HAP-1 (cell line): ENCODE measurements at regions not wholly inside any gene's neighbourhood (a gene's known extent, or its start where the extent isn't known, plus 50 kb on each side); places are given as distances from the start of the nearest gene placed in this dataset.
"Not testable (repeated sequence)": the region's sequence is repeated elsewhere in the genome, so short reads cannot be mapped to it uniquely, and the experiment has no call there.

Experiments used
- DNase-seq, 2 experiments: peaks; one replicate each; pipeline ENCODE4 v3.0.0-alpha.2; 2016 to 2020; ENCODE audit warnings: low spot score in 2 of 2
- H3K27me3 ChIP-seq: fragments of 250-450 bp; sonication (Bioruptor Pico); 2 replicates; pipeline ENCODE4 v1.5.1; 2020; ENCODE audit warnings: low read depth, mild to moderate bottlenecking, moderate library complexity
- H3K36me3 ChIP-seq: fragments of 250-450 bp; sonication (Bioruptor Pico); replicated peaks from 2 replicates; pipeline ENCODE4 v1.5.1; 2020; ENCODE audit warnings: mild to moderate bottlenecking
- H3K4me1 ChIP-seq: fragments of 250-450 bp; sonication (Bioruptor Pico); 2 replicates; pipeline ENCODE4 v1.5.1; 2020; ENCODE audit warnings: mild to moderate bottlenecking
- H3K4me3 ChIP-seq: fragments of 250-450 bp; sonication (Bioruptor Pico); 2 replicates; pipeline ENCODE4 v1.5.1; 2020; ENCODE audit warnings: mild to moderate bottlenecking, moderate library complexity
- H3K9me3 ChIP-seq: fragments of 250-450 bp; sonication (Bioruptor Pico); 2 replicates; pipeline ENCODE4 v1.5.1; 2020; ENCODE audit warnings: mild to moderate bottlenecking, moderate library complexity
- in situ Hi-C: fragments of 300-500 bp; cut with MboI; formaldehyde crosslinking; loops from 3 replicates; pipeline ENCODE4 v1.14.3; 2020; ENCODE audit warnings: low sequenced_read_pairs, inconsistent platforms, mixed read lengths

DNA sequence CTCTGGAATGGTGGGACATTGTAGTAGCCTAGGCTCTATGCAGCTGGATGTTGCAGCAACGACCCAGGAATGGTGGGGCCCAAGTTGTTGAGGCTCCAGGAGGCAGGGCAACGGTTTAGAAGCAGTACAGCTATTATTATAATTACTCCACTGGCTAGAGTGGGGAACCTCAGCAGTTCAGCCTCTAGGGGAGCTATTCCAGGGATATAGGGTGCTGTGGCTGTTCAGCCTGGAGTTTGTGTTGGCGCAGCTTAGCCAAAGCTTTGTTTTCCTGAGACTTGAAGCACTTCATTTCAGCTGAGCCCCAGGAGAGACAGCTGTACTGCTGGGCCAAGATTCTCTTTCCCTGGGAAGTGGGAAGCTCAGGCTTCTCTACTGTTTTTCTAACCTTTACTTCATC lies 1023.0 kb upstream of the ATXN7L3B start:
- Histone ChIP-seq H3K4me1 (no peaks in the 10 kb centered on the region), H3K4me3 (no peak overlapping the region), H3K36me3 (no peaks in the 10 kb centered on the region), H3K9me3 (no peaks in the 10 kb centered on the region), H3K27me3 (no peaks in the 10 kb centered on the region)
- in situ Hi-C loops, result no loop called here
- DNase-seq, result peak in 1 of 2 experiments; percentile 7

DNA sequence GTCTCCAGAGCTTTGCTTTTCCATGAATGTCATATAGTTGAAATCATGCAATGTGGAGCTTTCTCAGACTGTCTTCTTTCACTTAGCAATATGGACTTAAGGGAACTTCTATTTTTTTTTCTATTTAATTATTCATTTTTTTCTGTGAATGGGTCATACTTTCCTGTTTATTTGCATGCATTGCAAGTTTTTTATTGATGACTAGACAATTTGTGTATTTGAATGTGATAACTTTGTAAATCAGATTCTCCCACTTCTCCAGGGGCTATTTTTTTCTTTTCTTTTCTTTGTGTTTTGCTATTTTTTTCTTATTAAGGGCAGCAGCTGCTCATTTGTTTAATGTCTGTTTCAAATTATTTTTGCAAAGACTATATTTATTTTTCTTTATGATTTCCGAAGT lies 1019.8 kb upstream of the ATXN7L3B start:
- no peaks in the 10 kb centered on the region for H3K9me3 ChIP-seq
- no peak overlapping the region for H3K4me3 ChIP-seq
- H3K36me3 ChIP-seq, result no peaks in the 10 kb centered on the region
- in situ Hi-C loops, result no loop called here
- no peak for DNase-seq
- H3K27me3 ChIP-seq, result no peaks in the 10 kb centered on the region
- H3K4me1 ChIP-seq, result no peaks in the 10 kb centered on the region

DNA sequence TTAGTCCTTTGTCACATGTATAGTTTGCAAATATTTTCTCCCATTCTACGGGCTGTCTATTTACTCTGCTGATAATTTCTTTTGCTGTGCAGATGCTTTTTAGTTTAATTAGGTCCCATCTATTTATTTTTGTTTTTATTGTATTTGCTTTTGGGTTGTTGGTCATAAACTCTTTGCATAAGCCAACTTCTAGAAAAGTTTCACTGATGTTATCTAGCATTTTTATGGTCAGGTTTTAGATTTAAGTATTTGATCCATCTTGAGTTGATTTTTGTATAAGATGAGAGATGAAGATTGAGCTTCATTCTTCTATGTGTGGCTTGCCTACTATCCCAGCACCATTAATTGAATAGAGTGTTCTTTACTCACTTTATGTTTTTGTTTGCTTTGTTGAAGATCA lies 1008.4 kb upstream of the ATXN7L3B start:
- in situ Hi-C loops, result no loop called here
- Histone ChIP-seq H3K36me3 (no peaks in the 10 kb centered on the region), H3K4me3 (no peak overlapping the region), H3K9me3 (no peaks in the 10 kb centered on the region), H3K27me3 (no peaks in the 10 kb centered on the region), H3K4me1 (no peaks in the 10 kb centered on the region)
- no peak for DNase-seq

DNA sequence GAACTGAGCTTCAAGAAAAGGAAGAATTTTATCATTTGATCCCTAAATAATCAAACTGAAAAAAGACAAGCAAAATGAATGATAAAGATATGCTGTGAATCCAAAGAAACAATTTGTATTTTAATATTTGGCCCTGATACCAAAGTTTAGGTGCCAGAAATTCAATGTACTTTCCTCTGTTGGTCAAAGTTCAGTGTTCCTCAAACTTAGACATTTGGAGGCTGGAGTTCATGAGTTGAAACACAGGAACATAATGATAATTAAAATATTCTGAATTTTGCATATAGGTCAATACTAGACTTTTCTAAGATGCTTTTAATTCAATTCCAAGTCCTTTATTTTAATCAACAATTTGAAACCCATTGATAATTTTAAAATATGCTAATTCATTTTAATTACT lies 1007.7 kb upstream of the ATXN7L3B start:
- H3K4me3 ChIP-seq, result no peak overlapping the region
- DNase-seq, result no peak
- H3K4me1 ChIP-seq, result no peaks in the 10 kb centered on the region
- in situ Hi-C loops, result no loop called here
- no peaks in the 10 kb centered on the region for H3K27me3 ChIP-seq
- no peaks in the 10 kb centered on the region for H3K36me3 ChIP-seq
- H3K9me3 ChIP-seq, result no peaks in the 10 kb centered on the region

DNA sequence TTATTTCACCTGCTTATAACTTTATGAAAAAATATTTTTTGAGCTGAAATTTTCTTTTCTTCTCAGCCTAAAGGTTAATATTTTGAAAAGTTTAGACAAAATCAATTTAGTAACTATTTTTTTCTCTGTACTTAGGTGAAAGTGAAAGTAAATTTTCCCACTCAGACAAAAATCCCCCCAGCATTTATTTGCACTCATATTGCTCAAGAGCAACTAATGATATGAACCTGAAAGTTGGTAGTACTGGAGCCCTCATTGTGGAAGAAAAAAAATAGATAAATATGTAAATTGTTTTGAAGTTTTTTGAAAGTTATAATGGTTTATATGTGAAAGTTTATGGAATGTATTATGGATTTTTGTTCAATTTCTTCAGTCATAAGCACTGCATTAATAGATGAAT lies 1005.9 kb upstream of the ATXN7L3B start:
- H3K4me1 ChIP-seq, result no peaks in the 10 kb centered on the region
- no peaks in the 10 kb centered on the region for H3K27me3 ChIP-seq
- no peak overlapping the region for H3K4me3 ChIP-seq
- no peak for DNase-seq
- no peaks in the 10 kb centered on the region for H3K36me3 ChIP-seq
- in situ Hi-C loops, result no loop called here
- H3K9me3 ChIP-seq, result no peaks in the 10 kb centered on the region

DNA sequence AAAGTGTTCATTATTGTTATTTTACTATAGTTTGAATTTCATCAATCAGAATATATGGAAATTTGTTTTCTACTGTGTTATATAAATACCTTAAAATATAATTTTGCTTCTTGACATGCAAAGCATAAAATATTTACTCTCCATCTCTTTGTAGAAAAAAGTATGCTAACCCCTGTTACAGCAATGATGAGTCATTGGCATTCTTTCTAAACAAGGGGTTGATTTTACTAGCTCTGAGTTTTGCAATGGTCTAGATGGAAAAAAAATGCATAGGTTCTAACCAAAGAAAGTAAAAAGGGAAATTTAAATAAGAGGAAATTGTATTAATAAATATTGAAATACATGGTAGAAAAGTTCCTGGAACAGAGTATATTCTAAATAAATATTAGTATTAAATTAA lies 990.2 kb upstream of the ATXN7L3B start:
- H3K9me3 ChIP-seq, result no peaks in the 10 kb centered on the region
- no peaks in the 10 kb centered on the region for H3K36me3 ChIP-seq
- no peak overlapping the region for H3K4me3 ChIP-seq
- no peak for DNase-seq
- no peaks in the 10 kb centered on the region for H3K4me1 ChIP-seq
- in situ Hi-C loops, result no loop called here
- H3K27me3 ChIP-seq, result no peaks in the 10 kb centered on the region

DNA sequence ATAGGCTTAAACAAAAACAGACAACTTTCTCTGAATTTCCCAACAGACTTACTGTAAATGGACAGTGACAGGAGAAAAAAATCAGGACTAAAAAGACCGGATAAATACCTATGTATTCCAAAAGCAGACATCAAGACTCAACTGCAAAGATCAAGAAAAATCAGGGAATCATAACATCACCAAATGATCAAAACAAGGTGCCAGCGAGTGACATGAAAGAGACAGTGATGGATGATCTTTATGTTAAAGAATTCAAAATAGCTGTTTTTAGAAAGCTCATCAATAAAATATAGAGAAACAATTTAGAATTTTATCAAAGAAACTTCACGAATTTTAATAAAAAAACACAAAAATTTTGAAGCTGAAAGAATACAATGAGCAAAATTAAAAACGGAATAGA lies 952.5 kb upstream of the ATXN7L3B start:
- Histone ChIP-seq H3K27me3 (no peaks in the 10 kb centered on the region), H3K4me1 (no peaks in the 10 kb centered on the region), H3K9me3 (no peaks in the 10 kb centered on the region), H3K36me3 (no peaks in the 10 kb centered on the region), H3K4me3 (no peak overlapping the region)
- in situ Hi-C loops, result no loop called here
- DNase-seq, result no peak

DNA sequence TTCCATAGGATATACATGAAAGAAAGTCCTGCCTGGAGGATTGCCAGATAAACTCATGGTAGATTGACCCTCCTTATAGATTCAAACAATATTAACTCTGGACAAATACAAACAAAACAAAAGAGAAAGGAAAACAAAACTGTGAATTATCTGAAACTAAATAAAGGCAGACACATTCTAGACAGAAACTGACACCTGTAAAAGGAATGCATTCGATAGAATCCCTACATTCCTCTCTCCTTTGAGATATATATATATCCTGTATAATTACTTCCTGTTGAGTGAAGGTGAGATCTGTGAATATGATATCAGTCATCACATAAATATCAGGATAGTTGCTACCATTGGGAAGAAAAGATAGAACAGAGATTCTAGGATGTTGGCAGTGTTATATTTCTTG lies 948.4 kb upstream of the ATXN7L3B start:
- H3K4me1 ChIP-seq, result no peaks in the 10 kb centered on the region
- H3K9me3 ChIP-seq, result no peaks in the 10 kb centered on the region
- no peaks in the 10 kb centered on the region for H3K36me3 ChIP-seq
- H3K4me3 ChIP-seq, result no peak overlapping the region
- H3K27me3 ChIP-seq, result 0 out of 2 replicates have a peak, but pooled peaks cover 4% of the 10 kb centered on the region
- DNase-seq, result no peak
- in situ Hi-C loops, result no loop called here

DNA sequence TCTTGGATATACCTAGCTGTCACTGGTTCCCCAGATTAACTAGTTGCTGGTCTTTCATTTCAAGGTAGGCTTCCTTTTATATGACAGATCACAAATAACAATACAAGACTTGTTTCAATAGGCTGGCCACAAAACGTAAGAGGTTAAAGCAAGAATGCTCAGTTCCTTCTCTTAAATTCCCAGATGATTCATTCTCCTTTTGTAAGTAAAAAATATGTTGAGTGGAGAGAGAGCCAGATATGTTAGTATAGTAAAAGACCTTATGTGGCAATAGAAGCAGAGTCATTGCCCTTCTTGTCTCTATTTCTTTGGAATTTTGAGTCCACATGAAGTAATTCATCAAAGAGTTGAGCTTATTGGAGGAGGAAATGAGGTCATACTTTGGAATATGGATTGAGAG lies 939.0 kb upstream of the ATXN7L3B start:
- in situ Hi-C loops, result no loop called here
- H3K4me3 ChIP-seq, result no peak overlapping the region
- no peak for DNase-seq
- H3K4me1 ChIP-seq, result no peaks in the 10 kb centered on the region
- H3K36me3 ChIP-seq, result no peaks in the 10 kb centered on the region
- H3K27me3 ChIP-seq, result no peaks in the 10 kb centered on the region
- no peaks in the 10 kb centered on the region for H3K9me3 ChIP-seq

DNA sequence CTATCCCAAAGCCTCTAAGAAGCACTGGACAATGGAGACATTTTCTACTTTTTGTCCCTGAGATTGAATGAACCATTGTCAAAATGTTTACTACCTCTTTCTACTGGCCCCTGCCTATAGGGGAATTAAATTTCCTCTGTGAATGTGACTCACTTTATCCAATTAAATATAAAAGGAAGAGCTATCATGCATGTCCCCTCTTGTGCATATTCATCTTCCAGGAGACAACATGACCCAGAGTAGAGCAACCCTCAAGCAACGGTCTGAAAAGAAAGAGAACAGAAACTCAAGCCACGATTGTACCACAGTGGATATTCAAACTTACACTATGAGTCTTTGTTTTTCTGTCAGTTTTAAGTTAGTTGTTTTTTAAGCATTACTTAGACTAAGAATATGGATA lies 938.4 kb upstream of the ATXN7L3B start:
- peak in 1 of 2 experiments; percentile 2 for DNase-seq
- no peaks in the 10 kb centered on the region for H3K4me1 ChIP-seq
- in situ Hi-C loops, result no loop called here
- no peak overlapping the region for H3K4me3 ChIP-seq
- H3K9me3 ChIP-seq, result no peaks in the 10 kb centered on the region
- no peaks in the 10 kb centered on the region for H3K36me3 ChIP-seq
- H3K27me3 ChIP-seq, result no peaks in the 10 kb centered on the region

DNA sequence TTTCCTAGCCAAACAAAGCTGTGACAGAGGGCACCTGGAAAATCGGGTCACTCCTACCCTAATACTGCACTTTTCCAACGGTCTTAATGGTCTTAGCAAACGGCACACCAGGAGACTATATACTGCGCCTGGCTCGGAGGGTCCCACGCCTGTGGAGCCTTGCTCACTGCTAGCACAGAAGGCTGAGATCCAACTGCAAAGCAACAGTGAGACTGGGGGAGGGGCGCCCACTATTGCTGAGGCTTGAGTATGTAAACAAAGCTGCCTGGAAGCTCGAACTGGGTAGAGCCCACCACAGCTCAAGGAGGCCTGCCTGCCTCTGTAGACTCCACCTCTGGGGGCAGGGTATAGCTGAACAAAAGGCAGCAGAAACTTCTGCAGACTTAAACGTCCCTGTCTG lies 931.7 kb upstream of the ATXN7L3B start:
- H3K4me1 ChIP-seq, H3K9me3 ChIP-seq, DNase-seq, H3K36me3 ChIP-seq, in situ Hi-C loops, H3K27me3 ChIP-seq, H3K4me3 ChIP-seq: not testable (repeated sequence)

DNA sequence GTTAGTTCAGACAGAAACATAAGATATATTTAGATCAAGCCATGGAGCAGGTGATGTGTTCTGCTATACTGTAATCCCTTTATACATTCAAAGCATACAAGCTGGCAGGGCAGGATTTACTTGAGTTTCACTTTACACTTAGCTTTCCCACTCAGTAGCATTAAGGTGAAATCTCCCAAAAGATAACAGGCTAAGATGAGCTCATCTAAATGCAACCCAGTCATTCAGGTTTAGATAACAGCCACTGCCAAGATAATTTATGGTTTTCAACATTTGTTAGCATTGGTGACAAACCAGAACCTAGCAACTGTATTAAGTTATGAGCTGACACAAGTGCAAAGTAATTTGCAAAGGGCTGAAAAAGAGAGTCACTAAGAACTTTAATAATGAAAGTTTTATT lies 925.1 kb upstream of the ATXN7L3B start:
- Histone ChIP-seq H3K36me3 (no peaks in the 10 kb centered on the region), H3K27me3 (no peaks in the 10 kb centered on the region), H3K9me3 (no peaks in the 10 kb centered on the region), H3K4me1 (no peaks in the 10 kb centered on the region), H3K4me3 (no peak overlapping the region)
- DNase-seq, result no peak
- in situ Hi-C loops, result no loop called here

DNA sequence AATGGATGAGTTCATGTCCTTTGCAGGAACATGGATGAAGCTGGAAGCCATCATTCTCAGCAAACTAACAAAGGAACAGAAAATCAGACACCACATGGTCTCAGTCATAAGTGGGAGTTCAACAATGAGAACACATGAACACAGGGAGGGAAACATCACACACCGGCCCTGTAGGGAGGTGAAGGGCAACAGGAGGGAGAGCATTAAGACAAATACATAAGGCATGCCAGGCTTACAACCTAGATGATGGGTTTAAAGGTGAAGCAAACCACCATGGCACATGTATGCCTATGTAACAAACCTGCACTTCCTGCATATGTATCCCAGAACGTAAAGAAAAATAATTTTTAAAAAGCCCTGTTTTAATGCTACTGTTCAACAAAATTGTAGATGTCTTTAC lies 914.2 kb upstream of the ATXN7L3B start:
- H3K27me3 ChIP-seq, result no peaks in the 10 kb centered on the region
- in situ Hi-C loops, result no loop called here
- no peaks in the 10 kb centered on the region for H3K36me3 ChIP-seq
- no peak overlapping the region for H3K4me3 ChIP-seq
- H3K9me3 ChIP-seq, result no peaks in the 10 kb centered on the region
- no peak for DNase-seq
- H3K4me1 ChIP-seq, result no peaks in the 10 kb centered on the region

DNA sequence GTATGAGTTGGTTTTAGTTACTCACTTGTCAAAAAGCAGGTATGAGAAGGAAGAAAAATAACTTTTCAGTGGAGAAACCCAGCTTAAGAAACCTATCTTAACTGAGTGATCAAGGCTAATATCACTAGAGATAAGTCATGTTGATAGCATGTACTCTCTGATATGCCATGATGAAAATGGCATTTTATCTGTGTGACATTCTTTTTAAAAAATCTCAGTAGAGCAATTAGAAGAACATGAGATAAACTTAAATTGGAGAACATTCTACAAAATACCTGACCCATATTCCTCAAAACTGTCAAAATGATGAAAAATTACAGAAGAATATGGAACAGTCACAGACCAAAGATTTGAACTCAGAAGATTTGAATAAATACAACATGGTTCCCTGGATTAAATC lies 912.4 kb upstream of the ATXN7L3B start:
- Histone ChIP-seq H3K4me3 (no peak overlapping the region), H3K27me3 (no peaks in the 10 kb centered on the region), H3K36me3 (no peaks in the 10 kb centered on the region), H3K9me3 (no peaks in the 10 kb centered on the region), H3K4me1 (0 out of 2 replicates have a peak, but pooled peaks cover 1% of the 10 kb centered on the region)
- in situ Hi-C loops, result no loop called here
- no peak for DNase-seq

DNA sequence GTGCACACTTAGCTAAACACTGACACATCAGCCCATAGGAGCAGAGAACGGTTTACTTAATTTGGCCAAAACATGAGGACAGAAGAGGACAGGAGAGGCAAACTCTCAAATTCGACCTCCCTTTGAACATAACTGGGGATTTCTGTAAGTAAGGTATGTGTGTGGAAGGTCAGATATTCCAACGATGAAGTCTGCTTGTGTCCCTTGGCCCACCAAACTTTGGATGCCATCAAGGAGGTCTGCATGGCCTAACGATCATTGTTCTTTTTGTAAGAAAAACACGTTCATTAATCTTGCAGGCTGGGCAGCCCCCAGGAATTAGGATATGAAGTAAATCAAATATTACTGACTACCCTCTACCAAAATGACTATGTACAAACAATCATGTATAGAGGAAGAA lies 908.5 kb upstream of the ATXN7L3B start:
- no peaks in the 10 kb centered on the region for H3K27me3 ChIP-seq
- no peak overlapping the region for H3K4me3 ChIP-seq
- H3K4me1 ChIP-seq, result peaks cover 3% of the 10 kb centered on the region; the same call in 1 of the 2 replicates
- in situ Hi-C loops, result no loop called here
- no peak for DNase-seq
- no peaks in the 10 kb centered on the region for H3K9me3 ChIP-seq
- H3K36me3 ChIP-seq, result no peaks in the 10 kb centered on the region
